GM19452 (cell line): ENCODE measurements at regions not wholly inside any gene's neighbourhood (a gene's known extent, or its start where the extent isn't known, plus 50 kb on each side); places are given as distances from the start of the nearest gene placed in this dataset.
A peak's percentile ranks its signal among the peaks of the same experiment; 100 is the strongest.
"Not testable (repeated sequence)": the region's sequence is repeated elsewhere in the genome, so short reads cannot be mapped to it uniquely, and the experiment has no call there.

Experiments used
- ATAC-seq: cut with Tn5 transposase; IDR thresholded peaks from one replicate; pipeline ENCODE4 v1.9.1; 2021; ENCODE audit not compliant: unreplicated experiment

- ATAC-seq = not testable (repeated sequence)
These were observed 92.1 kb upstream of the MSH6 start for GRCh38 chr2:47690706-47691325.

- no peak for ATAC-seq
These were observed 92.8 kb upstream of the MSH6 start for GRCh38 chr2:47690132-47690531.

GRCh38 chr2:47689118-47689517, 93.8 kb upstream of the MSH6 start:
- ATAC-seq = not testable (repeated sequence)

- ATAC-seq = no peak
These were observed 94.4 kb upstream of the MSH6 start for GRCh38 chr2:47688561-47688960.

GRCh38 chr2:47687856-47688255, 95.1 kb upstream of the MSH6 start:
- ATAC-seq = no peak

- ATAC-seq = no peak
These were observed 96.9 kb upstream of the MSH6 start for GRCh38 chr2:47686018-47686417.

- no peak for ATAC-seq
These were observed 100.7 kb upstream of the MSH6 start for GRCh38 chr2:47682216-47682749.

GRCh38 chr2:47676261-47676926, 105.6 kb upstream of the KCNK12 start:
- ATAC-seq = no peak

- no peak for ATAC-seq
These were observed 104.5 kb upstream of the KCNK12 start for GRCh38 chr2:47675196-47675825.

GRCh38 chr2:47666332-47666731, 95.5 kb upstream of the KCNK12 start:
- ATAC-seq = no peak

GRCh38 chr2:47664817-47665216, 94.0 kb upstream of the KCNK12 start:
- no peak for ATAC-seq

GRCh38 chr2:47662552-47662951, 91.8 kb upstream of the KCNK12 start:
- ATAC-seq = no peak

- ATAC-seq = no peak
These were observed 90.5 kb upstream of the KCNK12 start for GRCh38 chr2:47661310-47661709.

GRCh38 chr2:47660168-47660567, 89.4 kb upstream of the KCNK12 start:
- no peak for ATAC-seq

- ATAC-seq = no peak
These were observed 88.0 kb upstream of the KCNK12 start for GRCh38 chr2:47658646-47659320.

- no peak for ATAC-seq
These were observed 87.2 kb upstream of the KCNK12 start for GRCh38 chr2:47657886-47658489.

GRCh38 chr2:47656715-47657600, 86.2 kb upstream of the KCNK12 start:
- ATAC-seq = no peak

- ATAC-seq = peak; percentile 20
These were observed 84.7 kb upstream of the KCNK12 start for GRCh38 chr2:47655563-47655880.

- ATAC-seq = peak; percentile 82
These were observed 84.2 kb upstream of the KCNK12 start for GRCh38 chr2:47654790-47655562.
